ENCODE measurements at regions not wholly inside any gene's neighbourhood (a gene's known extent, or its start where the extent isn't known, plus 50 kb on each side); places are given as distances from the start of the nearest gene placed in this dataset.

DNA sequence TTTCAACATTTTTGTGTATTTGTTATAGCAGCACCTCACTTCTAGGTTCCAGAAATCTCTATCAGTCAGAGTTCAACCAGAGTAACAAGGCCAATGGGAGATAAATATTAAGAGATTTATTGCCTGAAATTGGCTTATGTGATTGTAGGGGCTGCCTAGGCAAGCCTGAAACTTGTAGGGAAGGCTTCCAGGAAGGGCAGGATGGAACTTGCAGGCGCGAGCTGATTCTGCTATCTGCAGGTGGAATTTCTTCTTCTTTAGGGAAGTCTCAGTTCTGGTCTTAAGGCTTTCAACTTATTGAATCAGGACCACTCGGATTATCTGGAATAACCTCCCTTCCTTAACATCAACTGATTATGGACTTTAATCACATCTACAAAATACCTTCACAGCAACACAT, 199.5 kb upstream of the NLRP1 start:
- peaks cover 0 to 19% (median 0%) of the 10 kb centered on the region in 7 donors for H3K27me3 ChIP-seq (replicated peaks in 1 of 7)
- no peak for TF ChIP-seq POLR2AphosphoS5 (IDR thresholded peaks at IDR 0.05)
- no peak for TF ChIP-seq POLR2A (IDR thresholded peaks at IDR 0.05)
- TF ChIP-seq, protein P1, sequence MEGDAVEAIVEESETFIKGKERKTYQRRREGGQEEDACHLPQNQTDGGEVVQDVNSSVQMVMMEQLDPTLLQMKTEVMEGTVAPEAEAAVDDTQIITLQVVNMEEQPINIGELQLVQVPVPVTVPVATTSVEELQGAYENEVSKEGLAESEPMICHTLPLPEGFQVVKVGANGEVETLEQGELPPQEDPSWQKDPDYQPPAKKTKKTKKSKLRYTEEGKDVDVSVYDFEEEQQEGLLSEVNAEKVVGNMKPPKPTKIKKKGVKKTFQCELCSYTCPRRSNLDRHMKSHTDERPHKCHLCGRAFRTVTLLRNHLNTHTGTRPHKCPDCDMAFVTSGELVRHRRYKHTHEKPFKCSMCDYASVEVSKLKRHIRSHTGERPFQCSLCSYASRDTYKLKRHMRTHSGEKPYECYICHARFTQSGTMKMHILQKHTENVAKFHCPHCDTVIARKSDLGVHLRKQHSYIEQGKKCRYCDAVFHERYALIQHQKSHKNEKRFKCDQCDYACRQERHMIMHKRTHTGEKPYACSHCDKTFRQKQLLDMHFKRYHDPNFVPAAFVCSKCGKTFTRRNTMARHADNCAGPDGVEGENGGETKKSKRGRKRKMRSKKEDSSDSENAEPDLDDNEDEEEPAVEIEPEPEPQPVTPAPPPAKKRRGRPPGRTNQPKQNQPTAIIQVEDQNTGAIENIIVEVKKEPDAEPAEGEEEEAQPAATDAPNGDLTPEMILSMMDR (IDR thresholded peaks at IDR 0.05 in 8 of 11, conservative IDR thresholded peaks at IDR 0.05 in 3 of 11) = no peak
- H3K36me3 ChIP-seq = no peaks in the 10 kb centered on the region
- H3K27ac ChIP-seq = no peak overlapping the region
- DNase-seq = no peak
- intact Hi-C loops (cut with DNase I; ENCODE audit: low total_unique reads) = no loop called here
- H3K9me3 ChIP-seq = peaks cover 0 to 23% (median 21%) of the 10 kb centered on the region in 8 donors
- no peak overlapping the region for H3K4me3 ChIP-seq
- no peaks in the 10 kb centered on the region for H3K4me1 ChIP-seq
- 50 to 98% (median 71%) methylated on average over 3 of the region's 3 CpGs for WGBS, 5 donors

- 79 to 91% (median 81%) methylated on average over 2 of the region's 2 CpGs for WGBS, 5 donors
- no peak overlapping the region for H3K27ac ChIP-seq
- no peaks in the 10 kb centered on the region for H3K4me1 ChIP-seq
- no peaks in the 10 kb centered on the region for H3K36me3 ChIP-seq
- peaks cover 0 to 23% (median 21%) of the 10 kb centered on the region in 8 donors for H3K9me3 ChIP-seq
- H3K27me3 ChIP-seq (replicated peaks in 1 of 7) = peaks cover 0 to 28% (median 0%) of the 10 kb centered on the region in 7 donors
- intact Hi-C loops (cut with DNase I; ENCODE audit: low total_unique reads) = no loop called here
- no peak for TF ChIP-seq POLR2A (IDR thresholded peaks at IDR 0.05)
- TF ChIP-seq, protein P1 (IDR thresholded peaks at IDR 0.05 in 8 of 11, conservative IDR thresholded peaks at IDR 0.05 in 3 of 11) = no peak
- TF ChIP-seq POLR2AphosphoS5 (IDR thresholded peaks at IDR 0.05) = no peak
- no peak for DNase-seq
- H3K4me3 ChIP-seq = no peak overlapping the region
Measured at GRCh38 chr17:5784791-5785190, 200.5 kb upstream of the NLRP1 start.

DNA sequence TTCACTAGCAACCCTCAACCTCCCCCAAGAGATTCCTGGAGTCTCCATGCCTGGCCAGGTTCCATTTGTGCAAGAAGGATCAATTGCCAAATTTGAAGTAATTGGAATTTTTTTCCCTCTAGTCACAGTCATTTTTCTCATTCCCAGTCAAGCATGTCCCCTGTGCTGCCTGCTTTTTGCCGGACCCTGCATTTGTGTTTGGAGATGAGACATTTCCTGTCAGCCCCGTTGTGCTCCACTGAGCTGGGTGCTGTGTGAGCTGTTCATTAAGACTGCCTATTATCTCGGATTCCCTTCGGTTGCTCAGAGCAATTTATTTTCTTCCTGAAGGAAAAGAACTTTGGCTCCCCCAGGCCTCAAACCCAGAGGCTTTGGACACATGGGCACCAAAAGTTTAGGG, 201.0 kb upstream of the NLRP1 start:
- intact Hi-C loops (cut with DNase I; ENCODE audit: low total_unique reads) = no loop called here
- no peak for DNase-seq
- H3K27me3 ChIP-seq (replicated peaks in 1 of 7) = peaks cover 0 to 33% (median 0%) of the 10 kb centered on the region in 7 donors
- no peak overlapping the region for H3K27ac ChIP-seq
- WGBS, 5 donors = 13 to 26% (median 20%) methylated on average over 4 of the region's 4 CpGs
- no peaks in the 10 kb centered on the region for H3K4me1 ChIP-seq
- TF ChIP-seq POLR2A (IDR thresholded peaks at IDR 0.05) (no peak), POLR2AphosphoS5 (IDR thresholded peaks at IDR 0.05) (no peak)
- TF ChIP-seq, protein P1 (IDR thresholded peaks at IDR 0.05 in 8 of 11, conservative IDR thresholded peaks at IDR 0.05 in 3 of 11) = no peak
- no peak overlapping the region for H3K4me3 ChIP-seq
- H3K36me3 ChIP-seq = no peaks in the 10 kb centered on the region
- H3K9me3 ChIP-seq = peaks cover 0 to 23% (median 21%) of the 10 kb centered on the region in 8 donors

- TF ChIP-seq POLR2AphosphoS5 (IDR thresholded peaks at IDR 0.05) (no peak), POLR2A (IDR thresholded peaks at IDR 0.05) (no peak)
- TF ChIP-seq, protein P1 (IDR thresholded peaks at IDR 0.05 in 8 of 11, conservative IDR thresholded peaks at IDR 0.05 in 3 of 11) = no peak
- WGBS, 5 donors = 48 to 60% (median 54%) methylated on average over 11 of the region's 11 CpGs
- Histone ChIP-seq H3K4me3 (no peak overlapping the region), H3K4me1 (no peaks in the 10 kb centered on the region), H3K27me3 (replicated peaks in 1 of 7) (peaks cover 0 to 33% (median 0%) of the 10 kb centered on the region in 7 donors), H3K27ac (no peak overlapping the region), H3K9me3 (peaks cover 0 to 23% (median 21%) of the 10 kb centered on the region in 8 donors), H3K36me3 (no peaks in the 10 kb centered on the region)
- DNase-seq = no peak
- intact Hi-C loops (cut with DNase I; ENCODE audit: low total_unique reads) = no loop called here
Measured at GRCh38 chr17:5785867-5786509, 201.7 kb upstream of the NLRP1 start.

All from spleen (tissue), 11 donors.